A549 (cell line): ENCODE measurements at regions not wholly inside any gene's neighbourhood (a gene's known extent, or its start where the extent isn't known, plus 50 kb on each side); places are given as distances from the start of the nearest gene placed in this dataset.

Source experiments
- HDAC2 ChIP-seq: fragments of 200-600 bp; sonication (generic); IDR thresholded peaks from 2 replicates; pipeline ENCODE4 v1.6.1; 2016
- POLR2A ChIP-seq: IDR thresholded peaks from 2 replicates; pipeline ENCODE4 v1.6.1; 2012; ENCODE audit warnings: mild to moderate bottlenecking, low read length
- RFX5 ChIP-seq: fragments of 450-650 bp; IDR thresholded peaks from 2 replicates; pipeline ENCODE4 v1.7.1; 2014; ENCODE audit warnings: antibody characterized with exemption, mild to moderate bottlenecking, moderate library complexity
- TF ChIP-seq, protein P1 (sequence below): fragments of 450-650 bp; IDR thresholded peaks from 2 replicates; pipeline ENCODE4 v1.6.1; 2014; ENCODE audit warnings: antibody characterized with exemption

DNA sequence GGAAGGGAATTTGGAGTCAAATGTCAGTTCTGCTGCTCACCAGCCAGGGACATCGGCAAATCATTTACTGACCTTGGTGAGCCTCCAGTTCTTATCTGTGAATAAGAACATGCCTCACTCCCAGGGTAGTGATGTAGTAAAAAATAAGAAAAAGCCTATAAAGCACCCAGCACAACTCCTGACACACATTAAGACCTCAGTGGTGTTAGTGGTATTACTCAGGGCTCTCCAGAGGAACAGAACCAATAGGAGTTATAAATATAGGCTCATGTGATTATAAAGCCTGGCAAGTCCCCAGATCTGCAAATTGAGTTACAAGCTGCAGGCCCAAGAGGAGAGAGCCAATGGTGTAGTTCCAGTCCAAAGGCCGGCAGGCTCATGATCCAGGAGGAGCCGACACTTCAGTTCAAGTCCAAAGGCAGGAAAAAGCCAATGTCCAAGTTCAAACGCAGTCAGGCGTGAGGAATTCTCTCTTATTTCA lies 71.3 kb upstream of the EYA2 start:
- no peak for TF ChIP-seq HDAC2
- TF ChIP-seq RFX5: no peak
- TF ChIP-seq, protein P1, sequence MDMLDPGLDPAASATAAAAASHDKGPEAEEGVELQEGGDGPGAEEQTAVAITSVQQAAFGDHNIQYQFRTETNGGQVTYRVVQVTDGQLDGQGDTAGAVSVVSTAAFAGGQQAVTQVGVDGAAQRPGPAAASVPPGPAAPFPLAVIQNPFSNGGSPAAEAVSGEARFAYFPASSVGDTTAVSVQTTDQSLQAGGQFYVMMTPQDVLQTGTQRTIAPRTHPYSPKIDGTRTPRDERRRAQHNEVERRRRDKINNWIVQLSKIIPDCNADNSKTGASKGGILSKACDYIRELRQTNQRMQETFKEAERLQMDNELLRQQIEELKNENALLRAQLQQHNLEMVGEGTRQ: no peak
- TF ChIP-seq POLR2A: no peak
